Osteoblast (primary cell): ENCODE measurements at regions not wholly inside any gene's neighbourhood (a gene's known extent, or its start where the extent isn't known, plus 50 kb on each side); places are given as distances from the start of the nearest gene placed in this dataset.

Experiments
- DNase-seq: peaks from one replicate; pipeline ENCODE4 v3.0.0; 2011; ENCODE audit warnings: low spot score, mixed read lengths; ENCODE audit not compliant: insufficient read length; ENCODE audit errors: missing footprints
- H2AFZ ChIP-seq: 2 replicates; pipeline ENCODE4 v1.6.0; 2011; ENCODE audit warnings: mild to moderate bottlenecking, low read length
- H3K27ac ChIP-seq: 2 replicates; pipeline ENCODE4 v1.5.1; 2011; ENCODE audit warnings: mild to moderate bottlenecking, low read depth, low read length, moderate library complexity
- H3K27me3 ChIP-seq: 2 replicates; pipeline ENCODE4 v1.6.0; 2012; ENCODE audit warnings: mild to moderate bottlenecking, control low read depth, inconsistent platforms, low read length, moderate library complexity; ENCODE audit not compliant: insufficient read depth
- H3K36me3 ChIP-seq: 2 replicates; pipeline ENCODE4 v1.5.1; 2011; ENCODE audit warnings: mild to moderate bottlenecking, low read length, control low read depth, moderate library complexity; ENCODE audit not compliant: insufficient read depth
- H3K4me1 ChIP-seq: 2 replicates; pipeline ENCODE4 v1.5.1; 2011; ENCODE audit warnings: mild to moderate bottlenecking, low read length, control low read depth, moderate library complexity; ENCODE audit not compliant: insufficient read depth
- H3K4me2 ChIP-seq: 2 replicates; pipeline ENCODE4 v1.6.0; 2011; ENCODE audit warnings: mild to moderate bottlenecking, low read length; ENCODE audit not compliant: insufficient read depth
- H3K4me3 ChIP-seq: fragments of 200-600 bp; sonication (generic); 3 replicates; pipeline ENCODE4 v1.5.1; 2012; ENCODE audit warnings: mild to moderate bottlenecking, low read length, inconsistent platforms; ENCODE audit not compliant: insufficient read depth
- H3K79me2 ChIP-seq: 2 replicates; pipeline ENCODE4 v1.6.0; 2012; ENCODE audit warnings: mild to moderate bottlenecking, low read length, control low read depth, inconsistent platforms; ENCODE audit not compliant: insufficient read depth
- H3K9me3 ChIP-seq: 2 replicates; pipeline ENCODE4 v1.5.1; 2011; ENCODE audit warnings: low read depth, low read length, control low read depth
- H4K20me1 ChIP-seq: 2 replicates; pipeline ENCODE4 v1.6.0; 2012; ENCODE audit warnings: mild to moderate bottlenecking, low read length, control low read depth; ENCODE audit not compliant: insufficient read depth
- CTCF ChIP-seq: IDR thresholded peaks from 2 replicates; pipeline ENCODE4 v1.5.1; 2011; ENCODE audit warnings: mild to moderate bottlenecking, low read depth, low read length, moderate library complexity; ENCODE audit errors: extremely low read depth

- Histone ChIP-seq H3K4me2 (no peak overlapping the region), H2AFZ (no peak overlapping the region), H3K36me3 (no peaks in the 10 kb centered on the region), H3K4me1 (no peaks in the 10 kb centered on the region), H4K20me1 (no peaks in the 10 kb centered on the region), H3K9me3 (peaks cover 3% of the 10 kb centered on the region), H3K4me3 (no peak overlapping the region), H3K79me2 (no peaks in the 10 kb centered on the region), H3K27ac (no peak overlapping the region), H3K27me3 (no peaks in the 10 kb centered on the region)
- TF ChIP-seq CTCF: no peak
- no peak for DNase-seq
These were observed 118.4 kb upstream of the DEPDC1 start for GRCh38 chr1:68615312-68615711.

GRCh38 chr1:68617942-68618341 is 121.1 kb upstream of the DEPDC1 start:
- no peak for TF ChIP-seq CTCF
- no peaks in the 10 kb centered on the region for H3K27me3 ChIP-seq
- H3K36me3 ChIP-seq: no peaks in the 10 kb centered on the region
- no peaks in the 10 kb centered on the region for H3K4me1 ChIP-seq
- peaks cover 7% of the 10 kb centered on the region for H3K9me3 ChIP-seq
- no peak overlapping the region for H3K27ac ChIP-seq
- no peak overlapping the region for H3K4me2 ChIP-seq
- H3K79me2 ChIP-seq: no peaks in the 10 kb centered on the region
- no peak for DNase-seq
- no peak overlapping the region for H2AFZ ChIP-seq
- H4K20me1 ChIP-seq: no peaks in the 10 kb centered on the region
- no peak overlapping the region for H3K4me3 ChIP-seq

- no peak overlapping the region for H3K27ac ChIP-seq
- no peaks in the 10 kb centered on the region for H4K20me1 ChIP-seq
- DNase-seq: no peak
- no peaks in the 10 kb centered on the region for H3K36me3 ChIP-seq
- H3K9me3 ChIP-seq: peaks cover 7% of the 10 kb centered on the region
- H3K4me1 ChIP-seq: no peaks in the 10 kb centered on the region
- no peak overlapping the region for H3K4me3 ChIP-seq
- H3K4me2 ChIP-seq: no peak overlapping the region
- H3K27me3 ChIP-seq: no peaks in the 10 kb centered on the region
- TF ChIP-seq CTCF: no peak
- no peak overlapping the region for H2AFZ ChIP-seq
- no peaks in the 10 kb centered on the region for H3K79me2 ChIP-seq
These were observed 123.7 kb upstream of the DEPDC1 start for GRCh38 chr1:68620571-68620970.

- no peak overlapping the region for H3K4me3 ChIP-seq
- H3K36me3 ChIP-seq: no peaks in the 10 kb centered on the region
- no peaks in the 10 kb centered on the region for H3K79me2 ChIP-seq
- H3K4me1 ChIP-seq: no peaks in the 10 kb centered on the region
- no peaks in the 10 kb centered on the region for H3K27me3 ChIP-seq
- no peaks in the 10 kb centered on the region for H4K20me1 ChIP-seq
- H2AFZ ChIP-seq: no peak overlapping the region
- no peak overlapping the region for H3K4me2 ChIP-seq
- TF ChIP-seq CTCF: no peak
- DNase-seq: no peak
- H3K9me3 ChIP-seq: peaks cover 7% of the 10 kb centered on the region
- no peak overlapping the region for H3K27ac ChIP-seq
These were observed 126.8 kb upstream of the DEPDC1 start for GRCh38 chr1:68623700-68624099.
